C1 segment of cervical spinal cord (tissue), 14 donors: ENCODE measurements at regions not wholly inside any gene's neighbourhood (a gene's known extent, or its start where the extent isn't known, plus 50 kb on each side); places are given as distances from the start of the nearest gene placed in this dataset.
"Not testable (repeated sequence)": the region's sequence is repeated elsewhere in the genome, so short reads cannot be mapped to it uniquely, and the experiment has no call there.

Experiments used
- DNase-seq, 14 donors: peaks; one replicate each; lab custom pipeline; 2025; lab: John Stamatoyannopoulos, UW

DNA sequence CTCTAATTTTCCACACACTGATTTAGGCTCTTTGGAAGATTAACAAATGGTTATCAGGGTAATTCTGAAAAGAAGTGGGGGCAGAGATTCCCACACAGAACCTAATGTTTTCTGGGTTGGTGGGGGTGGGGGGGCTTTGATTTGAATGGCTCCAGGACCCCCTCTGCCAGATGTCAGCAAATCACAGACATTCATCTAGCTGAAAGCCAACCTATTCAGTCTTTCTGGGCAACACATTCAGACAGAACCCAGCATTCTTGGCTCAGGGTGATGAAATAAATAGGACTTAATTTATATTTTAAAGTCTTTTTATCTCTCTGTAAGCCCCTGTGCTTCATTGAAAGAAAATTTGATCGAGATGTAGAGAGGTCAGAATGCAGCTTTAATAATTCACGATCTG lies 533.2 kb downstream of the XYLT1 start:
- no peak for DNase-seq

DNA sequence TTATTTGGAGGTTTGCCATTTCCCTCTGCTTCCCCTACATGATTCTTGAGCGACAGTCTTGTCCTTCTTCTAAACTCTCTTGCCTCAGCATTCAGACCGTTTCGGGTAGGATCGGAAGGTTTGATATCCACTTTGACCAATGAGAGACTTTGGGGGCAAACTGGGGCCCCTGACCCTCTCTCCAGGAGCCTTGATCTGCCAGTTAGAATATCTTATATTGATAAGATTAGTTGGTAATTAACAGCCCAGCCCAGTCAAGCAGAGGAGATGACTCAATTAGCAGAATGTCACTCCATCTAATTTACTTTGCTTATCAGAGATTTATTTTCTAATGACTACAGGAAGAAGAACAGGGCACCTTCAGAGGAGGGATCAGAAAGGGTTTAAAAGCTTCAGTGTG lies 532.8 kb downstream of the XYLT1 start:
- DNase-seq, result no peak

DNA sequence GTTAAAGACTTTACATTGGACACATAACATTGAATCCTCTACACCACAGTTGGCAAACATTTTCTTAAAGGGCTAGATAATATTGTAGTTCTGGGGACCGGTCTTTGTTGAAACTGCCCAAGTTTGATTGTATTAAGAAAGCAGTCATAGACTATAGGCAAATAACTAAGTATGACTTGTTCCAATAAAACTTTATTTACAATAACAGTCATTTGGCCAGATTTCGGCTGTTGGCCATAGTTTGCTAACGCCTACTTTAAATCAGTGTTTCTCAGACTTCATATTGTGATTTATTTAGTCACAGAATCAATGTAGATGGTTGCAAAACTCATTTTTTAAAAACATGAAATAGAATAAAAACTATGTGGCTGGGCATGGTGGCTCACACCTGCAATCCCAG lies 531.8 kb downstream of the XYLT1 start:
- no peak for DNase-seq

DNA sequence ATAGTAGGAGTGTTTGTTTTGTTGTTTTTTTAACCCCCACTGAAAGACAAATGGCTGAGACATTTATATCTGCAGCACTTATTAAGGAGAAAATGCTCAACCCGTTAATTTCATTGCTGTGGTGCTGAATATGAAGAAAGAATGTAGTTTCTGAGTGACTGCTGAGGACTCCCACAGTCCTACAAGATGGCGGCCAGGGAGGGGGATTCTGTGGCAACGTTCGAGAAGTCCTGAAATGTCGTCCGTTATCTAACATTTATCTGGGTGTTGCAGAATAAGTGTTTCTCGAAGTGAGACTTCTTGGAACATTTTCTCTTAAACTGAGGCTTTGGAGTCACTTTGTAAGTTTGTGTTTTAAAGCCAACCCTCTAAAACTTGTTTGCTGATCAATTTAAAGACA lies 530.4 kb downstream of the XYLT1 start:
- DNase-seq, result no peak

DNA sequence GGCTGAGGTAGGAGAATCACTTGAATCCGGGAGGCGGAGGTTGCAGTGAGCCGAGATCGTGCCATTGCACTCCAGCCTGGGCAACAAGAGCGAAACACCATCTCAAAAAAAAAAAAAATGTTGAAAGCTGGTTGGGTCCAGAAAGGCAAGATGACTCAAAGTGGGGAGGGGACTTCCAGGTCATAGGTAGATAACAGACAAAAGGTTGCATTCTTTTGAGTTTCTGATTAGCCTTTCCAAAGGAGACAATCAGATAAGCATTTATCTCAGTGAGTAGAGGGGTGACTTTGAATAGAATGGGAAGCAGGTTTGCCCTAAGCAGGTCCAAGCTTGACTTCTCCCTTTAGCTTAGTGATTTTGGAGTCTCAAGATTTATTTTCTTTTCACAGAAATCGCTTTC lies 527.9 kb downstream of the XYLT1 start:
- DNase-seq, result not testable (repeated sequence)

DNA sequence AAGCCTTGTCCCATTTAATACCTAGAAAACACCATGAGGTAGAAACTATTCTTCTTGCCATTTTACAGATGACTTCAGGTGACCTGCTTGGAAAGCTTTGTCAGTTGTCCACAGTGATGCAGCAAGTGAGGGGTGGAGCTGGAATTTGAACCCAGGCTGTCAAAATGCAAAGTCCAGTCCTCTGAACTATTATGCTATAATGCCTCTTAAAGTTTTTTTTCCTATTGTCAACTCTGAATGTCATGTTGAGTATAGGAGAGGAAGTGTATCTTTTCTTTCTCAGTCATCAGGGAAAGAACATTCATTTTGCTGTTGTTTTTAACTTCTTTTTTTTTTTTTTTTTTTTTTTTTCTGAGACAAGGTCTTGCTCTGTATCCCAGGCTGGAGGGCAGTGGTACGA lies 525.6 kb downstream of the XYLT1 start:
- DNase-seq, result no peak

DNA sequence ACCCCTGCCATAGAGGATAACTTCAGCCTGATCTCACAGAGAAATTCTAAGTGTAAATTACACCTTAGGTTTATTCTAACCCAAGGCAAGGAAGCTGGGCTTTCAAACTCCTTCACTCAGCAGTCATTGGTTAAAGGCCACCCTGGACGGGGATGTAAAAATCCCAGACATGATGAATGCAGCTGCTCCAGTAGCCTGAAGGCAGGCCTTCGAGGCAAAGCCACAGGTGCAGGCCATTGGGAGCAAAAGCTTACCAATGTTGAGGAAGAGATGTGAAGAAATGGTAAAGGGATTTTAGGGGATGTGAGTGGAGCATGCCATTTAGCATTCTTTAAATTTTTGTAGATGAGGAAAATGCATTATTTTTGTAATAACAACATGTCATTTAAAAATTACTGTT lies 514.4 kb downstream of the XYLT1 start:
- DNase-seq, result no peak

DNA sequence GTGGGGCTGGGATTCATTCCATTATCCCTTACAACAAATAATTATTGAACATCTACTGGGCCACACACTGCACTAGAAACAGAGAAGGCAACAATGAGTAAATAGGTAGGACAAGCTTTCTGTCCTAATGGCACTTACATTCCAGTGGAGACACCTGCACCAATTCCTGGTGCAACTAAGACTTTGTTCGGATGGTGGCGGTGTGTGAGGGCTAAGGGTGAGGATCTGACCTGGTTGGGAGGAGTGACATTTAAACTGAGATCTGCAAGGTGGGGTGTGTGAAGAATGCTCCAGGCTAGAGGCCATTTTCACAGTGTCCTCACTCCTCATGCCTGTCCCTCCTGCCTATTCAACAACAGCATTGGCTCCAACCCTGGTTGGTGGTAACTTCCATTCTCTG lies 510.0 kb downstream of the XYLT1 start:
- DNase-seq, result no peak

DNA sequence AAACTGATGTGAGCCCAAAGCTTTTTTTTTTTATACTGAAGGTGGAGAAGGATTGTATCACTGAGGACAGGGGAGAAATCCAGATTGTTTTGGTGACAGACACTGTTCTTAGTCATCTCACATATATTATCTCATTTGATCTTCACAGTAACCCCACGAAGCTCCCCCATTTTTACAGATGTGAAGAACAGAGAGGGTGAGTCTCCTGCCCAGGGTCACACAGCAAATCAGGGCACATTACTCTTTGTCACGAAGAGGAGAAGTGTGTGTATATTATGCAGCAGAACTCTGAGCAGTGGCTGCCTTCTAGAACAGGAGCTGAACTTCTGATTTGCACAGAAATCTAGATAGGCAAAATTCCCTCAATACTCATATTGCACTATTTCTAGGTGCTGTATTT lies 504.3 kb downstream of the XYLT1 start:
- no peak for DNase-seq

DNA sequence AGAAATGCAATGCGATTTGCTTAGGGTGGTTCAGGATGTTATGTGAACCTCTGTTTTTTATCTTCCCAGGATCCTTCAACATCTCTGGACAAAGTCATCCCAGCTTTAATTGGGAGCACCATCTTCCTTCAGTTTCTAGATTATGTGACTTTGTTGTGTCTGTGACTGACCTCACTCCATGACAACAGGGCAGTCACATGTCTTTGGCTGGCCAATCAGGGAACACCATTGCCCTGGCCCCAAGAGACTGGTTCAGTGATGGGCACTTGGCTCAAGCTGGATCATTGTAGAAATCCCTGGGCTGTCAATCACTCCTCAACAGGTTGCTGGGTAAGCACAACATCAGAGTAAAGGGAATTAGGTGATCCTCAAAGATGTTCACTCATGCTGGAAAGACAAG lies 499.7 kb downstream of the XYLT1 start:
- no peak for DNase-seq

DNA sequence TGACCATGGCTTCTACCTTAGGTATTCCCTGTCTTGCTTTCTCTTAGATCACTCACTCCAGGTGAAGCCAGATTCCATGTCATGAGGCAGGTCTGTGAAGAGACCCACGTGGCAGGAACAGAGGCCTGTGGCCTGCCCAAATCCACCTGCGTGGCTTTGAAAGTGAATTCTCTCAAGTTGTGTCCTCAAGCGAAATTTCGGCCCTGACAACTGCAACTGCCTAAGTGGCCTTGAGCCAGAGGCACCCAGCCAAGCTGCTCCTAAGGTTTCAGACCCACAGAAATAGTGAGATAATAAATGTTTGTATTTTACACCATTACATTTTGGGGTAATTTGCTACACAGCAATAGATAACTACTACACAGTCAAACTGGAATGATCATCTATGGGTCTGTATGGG lies 497.9 kb downstream of the XYLT1 start:
- DNase-seq, result no peak

DNA sequence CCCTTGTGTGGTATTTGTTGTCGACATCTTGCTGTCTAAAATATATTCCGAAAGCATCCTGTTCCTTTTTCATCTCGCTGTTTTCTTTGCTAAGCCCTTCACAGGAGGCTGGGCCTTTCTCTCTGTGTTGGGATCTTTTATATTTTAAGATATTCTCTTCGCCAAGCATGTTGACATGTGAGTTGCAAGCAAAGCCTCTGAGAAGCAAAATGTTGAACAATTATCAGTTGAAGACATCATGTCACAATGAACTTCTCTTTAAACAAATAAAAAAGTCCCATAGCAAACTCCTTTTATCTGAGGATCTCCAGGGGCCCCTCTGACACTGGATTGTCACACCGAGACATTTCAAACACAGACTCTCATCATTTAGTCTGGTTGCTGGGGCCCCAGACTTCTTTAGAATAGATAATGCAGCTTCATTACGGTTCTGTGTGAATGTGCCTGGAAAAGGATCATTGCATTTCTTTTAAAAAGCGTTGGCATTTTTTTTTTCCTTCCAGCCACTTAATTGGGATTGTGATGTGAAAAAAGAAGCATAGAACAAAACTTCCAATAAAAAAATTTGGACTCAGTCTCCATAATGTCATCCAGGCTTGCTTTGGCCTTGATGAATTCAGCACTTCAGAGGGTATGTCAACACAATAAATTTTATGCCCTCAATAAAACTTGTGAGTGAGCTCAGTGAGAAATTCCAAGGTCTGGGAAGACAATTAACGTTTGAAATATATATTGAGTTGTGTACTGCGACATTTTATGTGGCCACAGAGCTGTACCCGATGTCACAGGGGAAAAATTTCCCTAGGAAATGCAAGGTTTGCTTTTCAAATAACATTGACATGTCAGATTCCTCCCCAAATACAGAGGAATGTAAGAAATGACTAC lies 496.8 kb downstream of the XYLT1 start:
- no peak for DNase-seq

DNA sequence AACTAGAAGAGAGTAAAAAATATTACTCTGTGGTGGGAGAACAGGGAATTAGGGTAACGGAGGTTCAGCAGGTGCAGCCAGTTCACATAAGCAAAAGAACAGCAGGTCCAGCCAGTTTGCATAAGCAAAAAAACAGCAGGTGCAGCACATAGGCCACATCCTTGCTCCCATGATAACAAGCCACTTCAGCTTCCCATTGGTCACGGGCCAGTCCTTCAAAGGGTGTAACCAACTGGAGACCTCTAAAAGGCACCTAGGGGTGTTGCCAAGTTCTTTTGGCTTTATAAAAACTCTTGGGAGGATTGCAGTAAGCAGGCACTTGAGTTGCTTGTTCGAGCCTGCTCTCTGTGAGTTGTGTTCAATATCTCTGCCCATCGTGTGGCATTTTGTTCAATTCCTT lies 488.1 kb downstream of the XYLT1 start:
- DNase-seq, result no peak

DNA sequence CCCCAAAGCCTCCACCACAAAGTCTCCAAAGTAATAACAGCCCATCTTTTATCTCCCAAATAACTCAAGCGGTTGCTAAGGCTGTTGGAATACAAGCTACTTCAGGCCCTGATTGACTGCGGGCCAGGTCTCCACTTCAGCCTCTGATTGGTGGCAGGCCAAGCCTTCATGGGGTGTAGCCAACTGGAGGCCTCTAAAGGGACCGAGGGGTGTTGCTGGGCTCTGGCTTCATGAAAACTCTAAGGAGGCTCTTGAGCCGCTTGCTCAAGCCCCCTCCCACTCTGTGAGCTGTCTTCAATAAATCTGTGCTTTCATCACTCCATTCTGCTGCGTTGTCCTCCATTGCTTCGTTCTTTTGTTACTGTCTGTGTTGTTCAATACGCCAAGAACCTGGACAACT lies 487.2 kb downstream of the XYLT1 start:
- DNase-seq, result no peak

DNA sequence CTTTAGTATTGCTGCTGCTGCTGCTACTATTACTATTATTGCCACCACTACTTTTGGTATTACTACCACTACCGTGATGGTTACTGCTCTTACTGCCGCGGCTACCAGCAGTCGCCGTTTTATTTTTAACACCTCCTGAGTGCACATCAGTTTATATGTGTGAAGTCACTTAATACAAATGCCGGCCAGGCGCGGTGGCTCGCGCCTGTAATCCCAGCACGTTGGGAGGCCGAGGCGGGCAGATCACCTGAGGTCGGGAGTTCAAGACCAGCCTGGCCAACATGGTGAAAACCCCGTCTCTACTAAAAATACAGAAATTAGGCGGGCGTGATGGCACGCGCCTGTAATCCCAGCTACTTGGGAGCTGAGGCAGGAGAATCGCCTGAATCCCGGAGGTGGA lies 486.7 kb downstream of the XYLT1 start:
- not testable (repeated sequence) for DNase-seq

DNA sequence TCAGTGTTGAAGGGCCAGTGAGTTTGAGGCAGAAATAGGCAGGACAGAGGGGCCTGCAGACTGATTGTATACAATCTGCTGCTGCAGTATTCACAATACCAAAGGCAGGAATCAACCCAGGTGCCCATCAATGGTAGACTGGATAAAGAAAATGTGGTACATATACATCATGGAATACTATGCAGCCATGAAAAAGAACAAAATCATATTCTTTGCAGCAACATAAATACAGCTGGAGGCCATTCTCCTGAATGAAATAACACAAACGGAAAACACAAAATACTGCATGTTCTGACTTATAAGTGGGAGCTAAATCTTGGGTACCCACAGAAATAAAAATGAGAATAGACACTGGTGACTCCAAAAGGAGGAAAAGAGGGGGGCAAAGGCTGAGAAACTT lies 485.1 kb downstream of the XYLT1 start:
- DNase-seq, result no peak

DNA sequence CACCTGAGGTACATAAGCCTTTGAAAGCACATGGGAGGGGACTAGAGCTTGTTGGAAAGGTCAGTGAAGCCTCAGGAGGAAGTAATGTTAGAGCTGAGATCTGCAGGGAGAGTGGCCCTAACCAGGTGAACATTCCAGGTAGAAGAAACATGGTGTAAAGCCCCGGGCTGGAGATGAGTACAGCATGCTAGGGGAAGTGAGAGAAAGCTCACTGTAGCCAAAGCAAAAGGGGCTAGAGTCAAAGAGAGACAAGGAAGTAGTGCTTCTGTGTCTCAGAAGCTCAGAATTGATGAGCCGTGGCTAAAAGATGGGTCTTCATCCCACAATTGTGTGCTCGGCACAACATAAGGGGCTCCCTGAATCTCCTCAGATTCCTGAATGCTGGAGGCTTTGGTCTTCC lies 481.8 kb downstream of the XYLT1 start:
- no peak for DNase-seq

DNA sequence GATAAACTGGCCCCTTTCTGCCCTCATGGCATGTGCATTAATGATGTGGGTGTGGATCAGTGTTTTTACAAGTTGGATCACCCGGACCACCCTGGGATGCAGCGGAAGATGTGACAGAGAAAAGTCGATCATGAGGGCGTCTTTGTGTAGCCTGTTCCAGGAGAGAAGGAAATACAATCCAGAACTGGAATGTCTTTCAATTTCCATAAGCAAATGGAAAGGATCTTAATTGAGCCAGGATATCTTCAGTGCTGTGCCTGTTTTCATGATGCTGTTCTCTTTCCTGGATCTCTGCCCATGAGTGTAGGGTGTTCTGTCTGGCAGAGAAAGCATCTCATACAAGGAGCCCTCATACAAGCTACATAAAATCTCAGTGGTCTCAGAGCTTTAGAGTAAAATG lies 481.4 kb downstream of the XYLT1 start:
- no peak for DNase-seq

DNA sequence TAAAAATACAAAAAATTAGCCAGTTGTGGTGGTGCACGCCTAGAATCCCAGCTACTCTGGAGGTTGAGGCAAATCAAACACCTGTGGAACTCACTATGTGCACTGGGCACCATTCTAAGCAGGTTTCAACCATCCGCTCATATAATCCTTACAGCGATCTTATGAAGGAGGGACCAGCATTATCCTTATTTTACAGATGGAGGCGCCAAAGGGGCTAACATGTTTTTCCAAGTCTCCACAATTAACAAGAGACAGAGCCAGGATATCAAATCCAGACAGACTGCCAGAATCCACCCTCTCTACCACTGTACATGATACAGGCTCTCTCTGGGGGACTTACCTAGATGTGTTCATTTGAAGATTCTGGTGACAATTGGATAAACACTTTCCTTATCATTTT lies 479.0 kb downstream of the XYLT1 start:
- DNase-seq, result no peak

DNA sequence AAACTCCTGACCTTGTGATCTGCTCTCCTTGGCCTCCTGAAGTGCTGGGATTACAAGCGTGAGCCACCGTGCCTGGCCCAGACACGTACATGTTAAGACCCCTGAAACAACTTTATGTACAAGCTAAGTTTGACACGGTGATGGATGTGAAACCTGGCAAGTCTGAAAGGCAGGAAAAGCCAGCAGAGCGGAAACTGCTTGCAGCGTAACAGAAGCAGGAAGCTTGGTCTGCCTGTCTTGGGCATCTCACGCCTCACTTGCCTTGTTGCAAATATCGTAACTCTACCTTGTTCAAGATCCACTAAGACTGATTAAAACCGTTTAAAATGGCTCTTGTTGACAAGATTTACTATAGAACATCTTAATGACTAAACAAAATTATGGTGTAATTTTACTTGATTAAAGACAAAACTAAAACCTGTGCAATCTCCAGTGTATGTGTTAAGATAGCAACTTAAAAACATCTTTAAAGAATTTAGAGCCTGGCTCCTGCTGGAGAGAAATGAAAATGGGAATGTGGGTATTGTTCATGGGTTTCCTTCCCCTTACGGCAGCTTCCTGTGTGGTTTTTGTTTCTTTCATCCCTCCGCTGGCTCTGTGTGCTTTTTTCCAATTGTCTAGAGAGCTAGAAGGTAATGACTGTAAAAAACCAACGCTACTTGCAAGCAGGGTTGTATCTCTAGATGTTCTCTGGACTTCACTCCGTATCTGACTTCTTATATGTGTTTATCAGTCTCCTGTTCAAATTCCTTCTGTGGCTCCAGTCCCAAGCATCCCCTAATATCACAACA lies 477.6 kb downstream of the XYLT1 start:
- DNase-seq, result peak in 1 of 14 donors; percentile 0

DNA sequence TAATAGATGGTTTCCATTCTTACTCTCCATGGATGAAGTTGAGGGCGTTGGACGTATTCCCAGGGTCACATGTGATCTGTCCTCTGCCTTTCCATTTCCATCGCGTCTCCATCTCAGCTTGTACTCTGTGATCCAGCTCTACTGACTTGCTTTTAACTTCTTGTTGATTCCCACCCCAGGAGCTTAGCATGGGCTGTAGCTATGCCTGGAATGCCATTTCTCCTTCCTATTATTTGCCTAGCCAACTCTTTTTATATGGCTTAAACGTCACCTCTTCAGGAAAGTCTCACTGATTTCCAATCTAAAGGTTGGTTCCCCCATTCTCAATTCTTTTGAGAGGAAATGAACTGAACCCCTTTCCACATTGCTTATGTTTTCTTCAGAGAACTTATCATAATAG lies 475.9 kb downstream of the XYLT1 start:
- no peak for DNase-seq

DNA sequence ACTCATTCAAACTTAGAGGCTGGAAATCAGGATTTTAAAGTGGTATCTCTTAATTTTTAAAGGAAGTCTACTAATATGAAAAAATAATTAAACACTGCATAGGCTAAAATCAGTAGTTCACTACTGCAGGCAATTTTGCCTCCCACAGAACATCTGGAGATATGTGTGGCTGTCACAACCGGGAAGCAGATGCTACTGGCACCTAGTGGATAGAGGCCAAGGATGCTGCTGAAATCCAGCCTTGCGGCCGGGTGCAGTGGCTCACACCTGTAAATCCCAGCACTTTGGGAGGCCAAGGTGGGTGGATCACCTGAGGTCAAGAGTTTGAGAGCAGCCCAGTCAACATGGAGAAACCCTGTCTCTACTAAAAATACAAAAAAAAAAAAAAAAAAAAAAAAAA lies 473.9 kb downstream of the XYLT1 start:
- DNase-seq, result no peak

DNA sequence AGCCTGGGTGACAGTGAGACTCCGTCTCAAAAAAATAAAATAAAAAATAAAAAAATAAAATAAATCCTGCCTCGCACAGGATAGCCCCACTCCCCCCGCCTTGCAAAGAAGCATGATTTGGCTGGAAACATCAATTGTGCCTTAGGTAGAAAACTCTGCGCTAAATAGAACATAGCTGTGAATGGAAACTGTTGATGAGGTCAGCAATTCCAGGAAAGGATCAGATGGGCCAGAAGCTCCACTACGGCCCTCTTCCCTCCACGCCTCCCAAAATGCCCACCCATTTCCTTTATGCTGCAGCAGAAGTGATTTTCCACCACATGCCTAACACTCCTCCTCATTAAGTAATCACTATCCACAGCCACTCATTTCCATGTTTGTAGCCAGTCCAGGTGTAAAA lies 473.4 kb downstream of the XYLT1 start:
- DNase-seq, result no peak
